ENCODE measurements at regions not wholly inside any gene's neighbourhood (a gene's known extent, or its start where the extent isn't known, plus 50 kb on each side); places are given as distances from the start of the nearest gene placed in this dataset.

GRCh38 chr13:22085001-22085400 is 414.1 kb downstream of the FGF9 start:
- DNase-seq = no peak
- Histone ChIP-seq H3K27me3 (ENCODE audit: control insufficient read depth, insufficient read depth, low read length) (no peaks in the 10 kb centered on the region), H3K36me3 (replicated peaks; ENCODE audit: control insufficient read depth, insufficient read depth, low read length) (no peaks in the 10 kb centered on the region), H3K4me3 (ENCODE audit: insufficient read depth, low read depth, low read length) (no peak overlapping the region)

DNA sequence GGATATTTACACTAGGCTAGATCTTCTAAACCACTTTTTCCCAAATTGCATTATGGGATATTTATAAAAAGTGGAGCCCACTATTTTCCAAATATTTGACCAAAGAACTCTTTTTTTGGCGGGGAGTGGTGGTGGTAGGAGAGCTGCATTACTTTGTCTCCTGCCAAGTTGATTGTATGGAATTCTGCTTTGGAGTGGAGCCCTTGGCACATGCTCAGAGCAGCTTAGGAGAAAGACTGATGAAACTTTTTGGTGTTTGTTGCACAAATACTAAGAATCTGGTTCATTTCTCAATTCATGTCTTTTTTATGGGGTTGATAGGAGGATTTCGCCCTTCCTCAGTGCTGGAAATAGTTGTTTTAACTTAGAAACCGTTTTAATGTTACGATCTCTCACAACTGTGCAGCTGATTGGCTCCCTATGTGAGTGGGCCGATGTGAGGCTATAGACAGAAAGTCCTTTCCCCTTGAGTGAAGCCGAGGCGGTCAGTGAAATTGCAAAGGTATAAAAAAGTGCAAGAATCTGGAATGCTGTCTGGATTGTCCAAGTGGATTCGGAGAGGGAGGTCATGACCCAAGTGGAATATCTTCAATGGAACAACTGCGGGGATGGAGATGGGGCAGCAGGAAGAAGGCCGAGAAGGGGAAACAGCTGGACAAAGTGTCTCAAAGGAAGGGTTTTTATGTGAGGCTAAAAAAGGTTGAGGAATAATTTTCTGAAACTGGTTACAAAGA is 415.9 kb downstream of the FGF9 start:
- Histone ChIP-seq H3K4me3 (ENCODE audit: insufficient read depth, low read depth, low read length) (no peak overlapping the region), H3K27me3 (ENCODE audit: control insufficient read depth, insufficient read depth, low read length) (no peaks in the 10 kb centered on the region), H3K36me3 (replicated peaks; ENCODE audit: control insufficient read depth, insufficient read depth, low read length) (no peaks in the 10 kb centered on the region)
- no peak for DNase-seq

GRCh38 chr13:22090106-22090505 is 419.2 kb downstream of the FGF9 start:
- no peaks in the 10 kb centered on the region for H3K36me3 ChIP-seq (replicated peaks; ENCODE audit: control insufficient read depth, insufficient read depth, low read length)
- no peaks in the 10 kb centered on the region for H3K27me3 ChIP-seq (ENCODE audit: control insufficient read depth, insufficient read depth, low read length)
- DNase-seq = no peak
- no peak overlapping the region for H3K4me3 ChIP-seq (ENCODE audit: insufficient read depth, low read depth, low read length)

DNA sequence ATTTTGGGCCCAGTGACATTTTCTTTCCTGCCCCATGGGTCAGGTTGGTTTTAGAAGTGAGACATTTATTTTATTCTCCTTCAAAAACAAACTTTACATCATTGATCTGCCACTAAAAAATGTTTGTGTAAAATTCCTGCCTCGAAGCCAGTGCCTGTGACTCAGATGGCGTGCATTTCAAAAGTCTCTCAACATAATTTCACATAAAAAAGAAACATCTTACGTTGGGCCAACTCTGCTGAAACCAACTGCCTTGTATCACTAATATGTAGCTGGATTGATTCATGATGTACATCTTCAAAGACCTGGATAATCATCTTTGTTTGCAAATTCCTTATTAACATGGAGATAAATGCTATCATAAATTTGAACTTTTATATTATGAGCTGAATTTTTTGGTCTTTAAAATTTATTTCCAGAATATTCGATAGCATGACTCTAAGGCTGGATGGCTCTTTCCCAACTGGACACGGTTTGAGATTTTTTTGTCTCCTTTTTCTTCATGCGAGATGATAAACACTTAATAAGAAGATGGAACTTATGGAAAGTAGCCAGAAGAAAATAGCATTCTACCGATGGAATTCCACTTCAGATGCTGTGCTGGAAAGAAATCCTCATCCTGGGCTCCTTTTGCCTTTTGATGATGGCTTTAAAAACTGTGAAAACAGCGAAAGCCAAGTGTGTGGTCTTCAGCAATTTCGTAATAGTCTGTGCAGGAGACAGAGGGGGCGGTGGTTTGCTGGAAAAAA is 420.5 kb downstream of the FGF9 start:
- H3K4me3 ChIP-seq (ENCODE audit: insufficient read depth, low read depth, low read length) = no peak overlapping the region
- DNase-seq = no peak
- H3K36me3 ChIP-seq (replicated peaks; ENCODE audit: control insufficient read depth, insufficient read depth, low read length) = no peaks in the 10 kb centered on the region

DNA sequence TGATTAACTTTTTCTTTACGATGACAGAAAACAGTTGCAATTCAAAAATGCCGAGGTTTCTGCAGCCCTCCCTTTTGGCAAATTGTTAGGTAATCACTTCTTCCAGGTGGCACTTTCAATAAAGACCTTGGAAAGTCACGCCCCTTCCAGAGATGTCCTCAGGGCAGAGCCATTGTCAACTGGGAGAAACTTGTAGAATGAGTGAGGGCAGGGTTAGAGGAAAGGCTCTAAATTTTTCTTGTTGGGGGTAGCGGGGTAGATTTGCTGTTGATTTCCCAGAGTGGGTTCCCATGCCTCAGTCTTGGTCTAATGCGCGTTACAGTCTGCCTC is 421.1 kb downstream of the FGF9 start:
- Histone ChIP-seq H3K27me3 (ENCODE audit: control insufficient read depth, insufficient read depth, low read length) (no peaks in the 10 kb centered on the region), H3K4me3 (ENCODE audit: insufficient read depth, low read depth, low read length) (no peak overlapping the region), H3K36me3 (replicated peaks; ENCODE audit: control insufficient read depth, insufficient read depth, low read length) (no peaks in the 10 kb centered on the region)
- no peak for DNase-seq

More for the DNA sequence above, 420.5 kb downstream of the FGF9 start:
- no peaks in the 10 kb centered on the region for H3K27me3 ChIP-seq (ENCODE audit: control insufficient read depth, insufficient read depth, low read length)

DNA sequence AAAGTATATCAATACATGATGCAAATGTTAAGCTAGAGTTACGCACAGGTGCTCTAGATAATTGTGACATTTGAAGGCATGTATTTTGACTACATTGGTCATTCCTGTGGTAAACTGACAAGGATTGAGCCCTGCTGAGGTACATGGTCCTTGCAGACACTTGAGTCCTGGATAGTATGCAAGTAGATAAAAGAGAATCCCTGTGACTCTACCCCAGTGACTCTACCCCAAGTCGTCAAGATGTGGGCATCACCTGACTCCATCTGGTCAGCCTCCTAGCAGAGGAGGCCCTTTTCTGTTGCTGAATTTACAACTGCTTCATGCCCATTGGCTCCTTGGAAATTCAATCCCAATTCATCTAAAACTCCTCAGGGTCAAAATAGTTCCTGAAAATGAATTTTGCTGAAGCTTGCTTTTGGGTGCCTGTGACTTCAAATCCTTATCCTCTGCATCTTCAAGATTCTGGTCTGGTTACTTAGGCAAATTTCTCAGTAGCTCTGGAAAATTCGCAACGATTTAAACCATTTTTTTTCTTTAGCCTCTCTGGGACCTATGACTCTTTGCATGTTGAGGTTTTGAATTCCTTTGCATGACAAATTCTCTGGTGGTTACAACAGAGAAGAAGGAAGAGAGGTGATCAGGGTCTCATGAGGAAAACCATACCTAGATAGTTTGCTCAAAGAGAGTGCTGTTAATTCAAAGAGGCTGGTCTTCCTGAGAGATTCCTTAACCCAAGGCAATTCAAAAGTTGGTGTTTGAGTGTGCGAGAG is 422.1 kb downstream of the FGF9 start:
- DNase-seq = no peak

DNA sequence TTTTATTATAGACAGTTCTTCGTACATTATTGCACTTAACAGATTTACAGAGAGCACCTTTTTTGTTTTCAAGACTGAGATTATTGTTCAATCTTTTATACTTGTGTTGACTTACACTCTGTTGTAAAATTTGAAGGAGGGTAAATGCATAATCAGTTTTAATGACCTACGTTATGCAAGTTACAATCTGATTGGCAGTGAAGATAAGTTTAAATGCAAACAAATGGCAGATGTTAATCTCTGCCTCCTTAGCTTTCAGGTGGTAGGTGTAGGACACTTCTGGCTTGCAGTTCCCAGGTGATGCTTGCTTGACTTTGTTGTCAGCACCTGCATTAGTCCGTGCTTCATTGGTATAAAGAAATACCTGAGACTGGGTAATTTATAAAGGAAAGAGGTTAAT is 424.9 kb downstream of the FGF9 start:
- H3K4me3 ChIP-seq (ENCODE audit: insufficient read depth, low read depth, low read length) = no peak overlapping the region

More for the DNA sequence above, 422.1 kb downstream of the FGF9 start:
- Histone ChIP-seq H3K36me3 (replicated peaks; ENCODE audit: control insufficient read depth, insufficient read depth, low read length) (no peaks in the 10 kb centered on the region), H3K27me3 (ENCODE audit: control insufficient read depth, insufficient read depth, low read length) (no peaks in the 10 kb centered on the region), H3K4me3 (ENCODE audit: insufficient read depth, low read depth, low read length) (no peak overlapping the region)

DNA sequence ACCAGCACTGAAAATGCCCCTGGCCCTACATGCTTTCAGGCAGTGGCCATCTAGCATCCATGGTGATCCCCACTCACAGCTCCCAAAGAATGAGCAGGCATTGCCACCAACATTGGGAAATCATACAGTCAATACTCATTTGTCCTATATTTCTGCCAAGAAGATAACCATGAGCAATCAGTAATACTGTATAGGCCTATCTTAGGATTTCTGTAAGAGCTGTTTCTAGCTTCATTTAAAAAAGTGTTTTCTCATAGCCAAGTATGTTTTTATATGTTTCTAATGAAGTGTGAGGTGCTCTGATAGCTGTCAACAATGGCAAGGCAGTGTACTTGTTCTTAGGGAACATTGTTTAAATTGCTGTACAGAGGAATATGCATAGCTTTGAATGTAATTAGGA is 428.7 kb downstream of the FGF9 start:
- no peak overlapping the region for H3K4me3 ChIP-seq (ENCODE audit: insufficient read depth, low read depth, low read length)
- no peaks in the 10 kb centered on the region for H3K27me3 ChIP-seq (ENCODE audit: control insufficient read depth, insufficient read depth, low read length)
- no peak for DNase-seq
- H3K36me3 ChIP-seq (replicated peaks; ENCODE audit: control insufficient read depth, insufficient read depth, low read length) = no peaks in the 10 kb centered on the region

More for the DNA sequence above, 424.9 kb downstream of the FGF9 start:
- DNase-seq = no peak
- H3K36me3 ChIP-seq (replicated peaks; ENCODE audit: control insufficient read depth, insufficient read depth, low read length) = no peaks in the 10 kb centered on the region
- H3K27me3 ChIP-seq (ENCODE audit: control insufficient read depth, insufficient read depth, low read length) = no peaks in the 10 kb centered on the region

GRCh38 chr13:22102271-22102670 is 431.4 kb downstream of the FGF9 start:
- H3K27me3 ChIP-seq (ENCODE audit: control insufficient read depth, insufficient read depth, low read length) = no peaks in the 10 kb centered on the region

DNA sequence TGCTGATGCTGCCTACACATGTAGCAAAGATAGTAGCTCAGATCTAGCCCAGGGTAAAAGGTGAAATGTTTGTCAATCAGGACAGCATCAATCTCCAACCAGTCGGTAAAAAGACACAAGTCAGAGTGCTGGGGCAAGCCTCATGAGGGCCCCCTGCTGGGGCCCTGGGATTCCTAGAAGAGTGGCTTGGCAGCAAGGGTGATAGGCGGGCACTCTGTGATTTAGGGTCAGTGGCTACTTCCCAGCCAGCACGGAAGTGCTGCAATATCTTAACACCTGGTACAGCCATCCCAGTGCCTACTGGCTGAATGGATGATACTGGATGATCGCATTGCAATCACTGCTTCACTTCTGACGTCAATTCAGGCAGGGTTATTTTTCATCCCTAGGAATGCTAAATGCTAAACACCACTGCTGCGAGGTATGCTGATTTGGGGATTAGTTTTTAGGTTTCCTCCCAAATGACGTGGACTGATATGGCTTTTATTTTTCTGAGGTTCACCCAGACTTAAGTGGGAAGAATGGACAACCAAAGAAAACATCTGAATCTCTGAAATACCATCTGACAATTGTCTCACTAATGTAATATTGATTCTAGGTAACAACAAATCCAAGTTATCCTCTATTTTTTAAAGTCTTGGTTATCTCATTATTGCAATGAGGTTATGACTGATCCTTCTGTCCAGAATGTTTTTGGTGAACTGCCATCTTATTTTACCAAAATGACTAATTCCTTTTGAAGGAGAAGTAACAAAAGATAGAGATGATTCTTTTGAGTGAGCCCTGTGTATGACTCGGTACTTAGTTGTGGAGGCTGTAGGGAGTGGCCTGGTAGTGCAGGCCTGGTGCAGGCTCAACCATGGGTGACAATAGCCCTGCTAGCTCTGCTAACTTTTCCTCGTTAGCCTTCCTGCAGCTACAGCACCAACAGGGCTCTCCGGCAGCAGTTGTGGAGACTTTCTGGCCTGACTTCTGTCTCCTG is 432.5 kb downstream of the FGF9 start:
- no peak for DNase-seq
- Histone ChIP-seq H3K27me3 (ENCODE audit: control insufficient read depth, insufficient read depth, low read length) (no peaks in the 10 kb centered on the region), H3K4me3 (ENCODE audit: insufficient read depth, low read depth, low read length) (no peak overlapping the region), H3K36me3 (replicated peaks; ENCODE audit: control insufficient read depth, insufficient read depth, low read length) (no peaks in the 10 kb centered on the region)

More at GRCh38 chr13:22102271-22102670, 431.4 kb downstream of the FGF9 start:
- no peak overlapping the region for H3K4me3 ChIP-seq (ENCODE audit: insufficient read depth, low read depth, low read length)
- H3K36me3 ChIP-seq (replicated peaks; ENCODE audit: control insufficient read depth, insufficient read depth, low read length) = no peaks in the 10 kb centered on the region
- no peak for DNase-seq

DNA sequence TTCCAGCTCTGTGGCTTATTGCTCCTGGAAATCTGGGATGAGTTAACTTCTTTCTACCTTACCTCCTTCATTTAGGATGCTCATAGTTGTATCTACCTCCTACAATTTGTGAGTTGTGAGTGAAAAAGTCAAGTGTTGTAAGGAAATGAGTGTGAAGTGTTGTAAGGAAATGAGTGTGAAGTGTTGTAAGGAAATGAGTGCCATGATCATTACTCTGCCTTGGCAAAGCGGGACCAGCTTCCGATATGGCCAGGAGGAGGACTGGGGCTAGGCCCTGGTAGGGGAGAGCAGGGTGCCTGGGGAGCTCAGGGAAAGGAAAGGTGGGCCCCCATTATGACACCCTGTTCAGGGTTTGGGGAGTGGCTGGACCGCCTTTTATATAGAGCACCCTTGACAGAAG is 435.2 kb downstream of the FGF9 start:
- no peak for DNase-seq
- H3K27me3 ChIP-seq (ENCODE audit: control insufficient read depth, insufficient read depth, low read length) = no peaks in the 10 kb centered on the region

GRCh38 chr13:22107549-22107948 is 436.7 kb downstream of the FGF9 start:
- Histone ChIP-seq H3K4me3 (ENCODE audit: insufficient read depth, low read depth, low read length) (no peak overlapping the region), H3K27me3 (ENCODE audit: control insufficient read depth, insufficient read depth, low read length) (no peaks in the 10 kb centered on the region), H3K36me3 (replicated peaks; ENCODE audit: control insufficient read depth, insufficient read depth, low read length) (no peaks in the 10 kb centered on the region)
- DNase-seq = no peak

More for the DNA sequence above, 435.2 kb downstream of the FGF9 start:
- H3K36me3 ChIP-seq (replicated peaks; ENCODE audit: control insufficient read depth, insufficient read depth, low read length) = no peaks in the 10 kb centered on the region
- H3K4me3 ChIP-seq (ENCODE audit: insufficient read depth, low read depth, low read length) = no peak overlapping the region

DNA sequence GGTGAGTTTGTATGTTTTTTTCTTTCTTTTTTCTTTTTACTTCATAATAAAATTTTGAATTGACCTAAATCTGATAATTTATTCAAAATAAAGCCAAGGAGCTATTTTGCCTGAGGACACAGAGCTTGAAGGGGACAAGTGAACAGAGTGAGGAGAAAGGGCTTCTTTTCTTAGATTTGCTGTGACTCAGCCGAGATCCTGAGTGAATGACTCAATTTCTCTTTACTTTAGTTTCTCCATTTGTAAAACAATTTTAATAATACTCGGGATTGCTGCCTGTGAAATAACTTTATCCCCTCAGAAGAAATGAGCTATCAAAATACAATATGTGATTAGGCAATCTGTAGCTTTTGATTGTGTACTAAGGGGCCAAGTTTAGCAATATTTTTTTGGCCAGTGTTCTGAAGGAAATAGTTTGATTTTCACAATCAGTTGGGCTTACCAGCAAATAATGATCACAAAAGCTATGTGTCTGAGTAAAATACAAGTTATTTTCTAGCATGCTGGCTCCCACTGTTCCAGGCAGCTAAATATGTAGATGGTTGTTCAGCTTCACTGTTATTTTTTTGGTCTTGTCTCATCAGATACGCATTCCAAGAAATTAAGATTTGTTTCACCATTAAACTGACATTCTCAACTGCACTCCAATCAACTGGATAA is 437.5 kb downstream of the FGF9 start:
- DNase-seq = no peak
- no peak overlapping the region for H3K4me3 ChIP-seq (ENCODE audit: insufficient read depth, low read depth, low read length)
- no peaks in the 10 kb centered on the region for H3K36me3 ChIP-seq (replicated peaks; ENCODE audit: control insufficient read depth, insufficient read depth, low read length)
- no peaks in the 10 kb centered on the region for H3K27me3 ChIP-seq (ENCODE audit: control insufficient read depth, insufficient read depth, low read length)
